ENCODE measurements at regions not wholly inside any gene's neighbourhood (a gene's known extent, or its start where the extent isn't known, plus 50 kb on each side); places are given as distances from the start of the nearest gene placed in this dataset.

DNA sequence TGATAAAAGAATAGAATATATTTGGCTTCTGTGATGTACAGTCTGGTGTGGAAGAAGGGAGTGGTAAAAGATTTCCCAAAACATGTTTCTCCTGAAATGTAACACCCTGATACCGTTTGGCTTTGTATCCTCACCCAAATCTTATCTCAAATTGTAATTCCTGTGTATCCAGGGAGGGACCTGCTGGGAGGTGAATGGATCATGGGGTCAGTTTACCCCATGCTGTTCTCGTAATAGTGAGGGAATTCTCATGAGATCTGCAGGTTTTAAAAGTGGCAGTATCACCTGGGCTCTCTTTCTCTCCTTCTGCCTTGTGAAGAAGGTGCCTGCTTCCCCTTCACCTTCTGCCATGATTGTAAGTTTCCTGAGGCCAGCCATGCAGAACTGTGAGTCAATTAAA is 1070.8 kb downstream of the IGSF11 start:
- DNase-seq (ENCODE audit: low read depth in 1 of 2, low spot score in 2 of 2): no peak
- WGBS, 2 experiments (ENCODE audit: extremely low coverage in 1 of 2, insufficient coverage in 1 of 2, insufficient read length in 1 of 2, insufficient replicate concordance in 2 of 2, low coverage in 1 of 2, low lambda C conversion rate in 2 of 2, missing lambda C conversion rate in 1 of 2): 81% methylated on average over 2 of the region's 2 CpGs; no CpG with 5 or more reads in 1 of the 2 experiments

More for the DNA sequence above, 1070.8 kb downstream of the IGSF11 start:
- H2BK20ac ChIP-seq (ENCODE audit: low read length): no peak overlapping the region
- no peak overlapping the region for H3K56ac ChIP-seq (replicated peaks; ENCODE audit: insufficient read length, low read depth, low read length)
- no peak overlapping the region for H3K4ac ChIP-seq (replicated peaks; ENCODE audit: insufficient read length, low read depth, low read length)
- H2BK120ac ChIP-seq (replicated peaks; ENCODE audit: low read depth, low read length): no peak overlapping the region
- no peak overlapping the region for H2BK5ac ChIP-seq (ENCODE audit: low read depth, low read length)
- no peaks in the 10 kb centered on the region for H3K36me3 ChIP-seq (ENCODE audit: control insufficient read depth in 2 of 4, insufficient read depth in 4 of 4, low read length in 3 of 4)
- no peak overlapping the region for H3K9ac ChIP-seq (replicated peaks in 1 of 4; ENCODE audit: extremely low read depth in 1 of 4, low read depth in 3 of 4, low read length in 3 of 4)
- ChIA-PET CTCF (ENCODE audit: partially characterized antibody) (no interaction called here), POLR2A (ENCODE audit: partially characterized antibody) (no interaction called here)
- no peak overlapping the region for H3K4me3 ChIP-seq (ENCODE audit: extremely low read depth in 1 of 4, insufficient read depth in 2 of 4, low read depth in 3 of 4, low read length in 4 of 4)
- no peak overlapping the region for H3K14ac ChIP-seq (ENCODE audit: insufficient read length)
- H3K23ac ChIP-seq (ENCODE audit: insufficient read length): no peak overlapping the region
- no peak overlapping the region for H3K27ac ChIP-seq (ENCODE audit: low read depth, low read length)
- no peaks in the 10 kb centered on the region for H3K79me2 ChIP-seq (ENCODE audit: control insufficient read depth in 1 of 2, insufficient read depth in 2 of 2, low read length in 2 of 2)
- H3K4me2 ChIP-seq (ENCODE audit: insufficient read depth in 1 of 2, low read depth in 2 of 2, low read length in 2 of 2): no peak overlapping the region
- H4K8ac ChIP-seq (ENCODE audit: extremely low read depth, insufficient read depth, low read length): no peak overlapping the region
- no peaks in the 10 kb centered on the region for H3K27me3 ChIP-seq (replicated peaks in 1 of 4; ENCODE audit: control insufficient read depth in 3 of 4, extremely low read depth in 1 of 4, insufficient read depth in 3 of 4, low read length in 3 of 4)
- H2AFZ ChIP-seq (ENCODE audit: low read length): no peak overlapping the region
- H3K4me1 ChIP-seq (replicated peaks in 1 of 4; ENCODE audit: control insufficient read depth in 3 of 4, insufficient read depth in 4 of 4, low read length in 3 of 4): no peaks in the 10 kb centered on the region
- H3K18ac ChIP-seq (ENCODE audit: extremely low read depth, low read length): no peak overlapping the region
- H4K5ac ChIP-seq (ENCODE audit: insufficient read length, low read depth, low read length): no peak overlapping the region
- H2BK12ac ChIP-seq (ENCODE audit: low read depth, low read length): no peak overlapping the region
- no peaks in the 10 kb centered on the region for H3K23me2 ChIP-seq (ENCODE audit: low read depth, low read length)
- H2BK15ac ChIP-seq (ENCODE audit: low read length): no peak overlapping the region
- H3K9me3 ChIP-seq (ENCODE audit: insufficient read depth in 2 of 2, low read depth in 1 of 2, low read length in 1 of 2): peaks cover 0 to 4% of the 10 kb centered on the region in 2 experiments; a peak in 1 of 4 replicates
- no peaks in the 10 kb centered on the region for H4K20me1 ChIP-seq (replicated peaks in 1 of 2; ENCODE audit: control insufficient read depth in 1 of 2, insufficient read depth in 2 of 2, low read length in 2 of 2)
- no peak for FAIRE-seq
- no peak overlapping the region for H4K91ac ChIP-seq (replicated peaks; ENCODE audit: insufficient read length, low read length)
- no peak overlapping the region for H2AK5ac ChIP-seq (ENCODE audit: low read depth, low read length)
- TF ChIP-seq, protein P1, sequence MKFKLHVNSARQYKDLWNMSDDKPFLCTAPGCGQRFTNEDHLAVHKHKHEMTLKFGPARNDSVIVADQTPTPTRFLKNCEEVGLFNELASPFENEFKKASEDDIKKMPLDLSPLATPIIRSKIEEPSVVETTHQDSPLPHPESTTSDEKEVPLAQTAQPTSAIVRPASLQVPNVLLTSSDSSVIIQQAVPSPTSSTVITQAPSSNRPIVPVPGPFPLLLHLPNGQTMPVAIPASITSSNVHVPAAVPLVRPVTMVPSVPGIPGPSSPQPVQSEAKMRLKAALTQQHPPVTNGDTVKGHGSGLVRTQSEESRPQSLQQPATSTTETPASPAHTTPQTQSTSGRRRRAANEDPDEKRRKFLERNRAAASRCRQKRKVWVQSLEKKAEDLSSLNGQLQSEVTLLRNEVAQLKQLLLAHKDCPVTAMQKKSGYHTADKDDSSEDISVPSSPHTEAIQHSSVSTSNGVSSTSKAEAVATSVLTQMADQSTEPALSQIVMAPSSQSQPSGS (IDR thresholded peaks at IDR 0.05; ENCODE audit: low read length): no peak
- TF ChIP-seq TAF1 (IDR thresholded peaks at IDR 0.05; ENCODE audit: low read depth, low read length) (no peak), TEAD4 (IDR thresholded peaks at IDR 0.05; ENCODE audit: low read depth, low read length) (no peak)
- no peaks in the 10 kb centered on the region for H3K79me1 ChIP-seq (ENCODE audit: low read depth, low read length)
